ENCODE measurements at regions not wholly inside any gene's neighbourhood (a gene's known extent, or its start where the extent isn't known, plus 50 kb on each side); places are given as distances from the start of the nearest gene placed in this dataset.

GRCh38 chr12:124726596-124727263 is 136.9 kb downstream of the SCARB1 start:
- no peak overlapping the region for H3K4me3 ChIP-seq (ENCODE audit: low read depth, low read length)
- DNase-seq (ENCODE audit: low read depth), result no peak
- TF ChIP-seq CTCF (IDR thresholded peaks at IDR 0.05; ENCODE audit: insufficient read depth, low read depth, low read length, missing control alignments), result no peak

GRCh38 chr12:124725597-124726237 is 137.9 kb downstream of the SCARB1 start:
- TF ChIP-seq CTCF (IDR thresholded peaks at IDR 0.05; ENCODE audit: insufficient read depth, low read depth, low read length, missing control alignments), result no peak
- no peak for DNase-seq (ENCODE audit: low read depth)
- no peak overlapping the region for H3K4me3 ChIP-seq (ENCODE audit: low read depth, low read length)

GRCh38 chr12:124725099-124725498 is 138.6 kb downstream of the SCARB1 start:
- no peak for TF ChIP-seq CTCF (IDR thresholded peaks at IDR 0.05; ENCODE audit: insufficient read depth, low read depth, low read length, missing control alignments)
- DNase-seq (ENCODE audit: low read depth), result no peak
- no peak overlapping the region for H3K4me3 ChIP-seq (ENCODE audit: low read depth, low read length)

- no peak for DNase-seq (ENCODE audit: low read depth)
- no peak overlapping the region for H3K4me3 ChIP-seq (ENCODE audit: low read depth, low read length)
- TF ChIP-seq CTCF (IDR thresholded peaks at IDR 0.05; ENCODE audit: insufficient read depth, low read depth, low read length, missing control alignments), result no peak
These were observed 140.8 kb downstream of the SCARB1 start for GRCh38 chr12:124722878-124723277.

GRCh38 chr12:124721501-124722162 is 142.0 kb downstream of the SCARB1 start:
- no peak for DNase-seq (ENCODE audit: low read depth)
- no peak overlapping the region for H3K4me3 ChIP-seq (ENCODE audit: low read depth, low read length)
- TF ChIP-seq CTCF (IDR thresholded peaks at IDR 0.05; ENCODE audit: insufficient read depth, low read depth, low read length, missing control alignments), result no peak

- no peak for TF ChIP-seq CTCF (IDR thresholded peaks at IDR 0.05; ENCODE audit: insufficient read depth, low read depth, low read length, missing control alignments)
- no peak overlapping the region for H3K4me3 ChIP-seq (ENCODE audit: low read depth, low read length)
- no peak for DNase-seq (ENCODE audit: low read depth)
These were observed 142.8 kb downstream of the SCARB1 start for GRCh38 chr12:124720681-124721500.
